NCI-H510A (cell line): ENCODE measurements at regions not wholly inside any gene's neighbourhood (a gene's known extent, or its start where the extent isn't known, plus 50 kb on each side); places are given as distances from the start of the nearest gene placed in this dataset.
A peak's percentile ranks its signal among the peaks of the same experiment; 100 is the strongest.

Experiments
- DNase-seq: peaks from one replicate; lab custom pipeline; 2025; lab: John Stamatoyannopoulos, UW

- no peak for DNase-seq
Observed at GRCh38 chr22:49284056-49284784, 543.5 kb downstream of the BRD1 start.

GRCh38 chr22:49282596-49282995 is 545.1 kb downstream of the BRD1 start:
- no peak for DNase-seq

GRCh38 chr22:49281467-49282340 is 546.0 kb downstream of the BRD1 start:
- no peak for DNase-seq

- no peak for DNase-seq
Observed at GRCh38 chr22:49278340-49278739, 549.3 kb downstream of the BRD1 start.

GRCh38 chr22:49276567-49276966 is 551.1 kb downstream of the BRD1 start:
- DNase-seq, result no peak

GRCh38 chr22:49274754-49275380 is 552.8 kb downstream of the BRD1 start:
- DNase-seq, result no peak

- DNase-seq, result peak; percentile 16
Observed at GRCh38 chr22:49272546-49273125, 555.0 kb downstream of the BRD1 start.

- DNase-seq, result no peak
Observed at GRCh38 chr22:49271831-49272230, 555.8 kb downstream of the BRD1 start.

GRCh38 chr22:49271369-49271727 is 556.3 kb downstream of the BRD1 start:
- no peak for DNase-seq

- no peak for DNase-seq
Observed at GRCh38 chr22:49270595-49271368, 556.9 kb downstream of the BRD1 start.

- no peak for DNase-seq
Observed at GRCh38 chr22:49269928-49270327, 557.7 kb downstream of the BRD1 start.

- DNase-seq, result no peak
Observed at GRCh38 chr22:49269371-49269770, 558.3 kb downstream of the BRD1 start.

GRCh38 chr22:49268924-49269323 is 558.7 kb downstream of the BRD1 start:
- DNase-seq, result no peak

- no peak for DNase-seq
Observed at GRCh38 chr22:49267996-49268395, 559.7 kb downstream of the BRD1 start.

GRCh38 chr22:49266561-49267519 is 560.8 kb downstream of the BRD1 start:
- DNase-seq, result no peak

- no peak for DNase-seq
Observed at GRCh38 chr22:49264696-49265095, 563.0 kb downstream of the BRD1 start.

GRCh38 chr22:49263101-49263500 is 564.6 kb downstream of the BRD1 start:
- DNase-seq, result no peak

- no peak for DNase-seq
Observed at GRCh38 chr22:49262167-49262566, 565.5 kb downstream of the BRD1 start.

GRCh38 chr22:49261616-49262015 is 566.1 kb downstream of the BRD1 start:
- no peak for DNase-seq
